H9 (cell line): ENCODE measurements at regions not wholly inside any gene's neighbourhood (a gene's known extent, or its start where the extent isn't known, plus 50 kb on each side); places are given as distances from the start of the nearest gene placed in this dataset.

Experiments
- DNase-seq: peaks from one replicate; pipeline ENCODE4 v3.0.0-alpha.2; 2017
- H2AFZ ChIP-seq: one replicate; pipeline ENCODE4 v1.6.1; 2013; ENCODE audit warnings: mild to moderate bottlenecking, low read length, control low read depth, moderate library complexity
- H2AK5ac ChIP-seq: 2 replicates; pipeline ENCODE4 v1.6.1; 2013; ENCODE audit warnings: low read length, control low read depth, mixed read lengths; ENCODE audit not compliant: insufficient read length
- H2BK120ac ChIP-seq: one replicate; pipeline ENCODE4 v1.6.1; 2013; ENCODE audit warnings: low read depth, mild to moderate bottlenecking, low read length, control low read depth, inconsistent platforms; ENCODE audit not compliant: poor library complexity, severe bottlenecking
- H2BK12ac ChIP-seq: 2 replicates; pipeline ENCODE4 v1.6.1; 2013; ENCODE audit warnings: low read length, control low read depth, mixed read lengths, low read depth; ENCODE audit not compliant: insufficient read length
- H2BK15ac ChIP-seq: 2 replicates; pipeline ENCODE4 v1.6.1; 2013; ENCODE audit warnings: low read depth, low read length, control low read depth
- H2BK20ac ChIP-seq: one replicate; pipeline ENCODE4 v1.6.1; 2013; ENCODE audit warnings: low read depth, mild to moderate bottlenecking, low read length, control low read depth, inconsistent platforms; ENCODE audit not compliant: poor library complexity, severe bottlenecking
- H2BK5ac ChIP-seq: 2 replicates; pipeline ENCODE4 v1.6.1; 2013; ENCODE audit warnings: low read length, control low read depth, mixed read lengths; ENCODE audit not compliant: insufficient read length
- H3K14ac ChIP-seq: 2 replicates; pipeline ENCODE4 v1.6.1; 2013; ENCODE audit warnings: low read length, control low read depth; ENCODE audit not compliant: insufficient read depth
- H3K18ac ChIP-seq: 2 replicates; pipeline ENCODE4 v1.6.1; 2013; ENCODE audit warnings: low read depth, mild to moderate bottlenecking, mixed read lengths, low read length, control low read depth; ENCODE audit not compliant: insufficient read length
- H3K23ac ChIP-seq: 2 replicates; pipeline ENCODE4 v1.6.1; 2013; ENCODE audit warnings: low read length, control low read depth, mixed read lengths, low read depth; ENCODE audit not compliant: insufficient read length
- H3K23me2 ChIP-seq: 2 replicates; pipeline ENCODE4 v1.6.1; 2013; ENCODE audit warnings: low read depth, mild to moderate bottlenecking, mixed read lengths, low read length, control low read depth; ENCODE audit not compliant: insufficient read length, poor library complexity, severe bottlenecking
- H3K27ac ChIP-seq: 2 replicates; pipeline ENCODE4 v1.5.1; 2013; ENCODE audit warnings: low read length, control low read depth, mixed read lengths, low read depth; ENCODE audit not compliant: insufficient read length
- H3K27me3 ChIP-seq: 2 replicates; pipeline ENCODE4 v1.6.1; 2013; ENCODE audit warnings: low read length, control low read depth, inconsistent platforms; ENCODE audit not compliant: insufficient read depth
- H3K4ac ChIP-seq: 2 replicates; pipeline ENCODE4 v1.6.1; 2013; ENCODE audit warnings: low read depth, mild to moderate bottlenecking, control low read depth, inconsistent platforms, low read length, moderate library complexity
- H3K4me1 ChIP-seq: 2 replicates; pipeline ENCODE4 v1.6.1; 2013; ENCODE audit warnings: low read length, control low read depth, inconsistent platforms; ENCODE audit not compliant: insufficient read depth
- H3K4me2 ChIP-seq: 2 replicates; pipeline ENCODE4 v1.6.1; 2013; ENCODE audit warnings: low read length, control low read depth, mixed read lengths; ENCODE audit not compliant: insufficient read length, insufficient read depth
- H3K56ac ChIP-seq: 2 replicates; pipeline ENCODE4 v1.6.1; 2013; ENCODE audit warnings: low read depth, mild to moderate bottlenecking, mixed read lengths, low read length, control low read depth; ENCODE audit not compliant: insufficient read length
- H3K79me1 ChIP-seq: 2 replicates; pipeline ENCODE4 v1.6.1; 2013; ENCODE audit warnings: low read depth, mild to moderate bottlenecking, moderate library complexity, low read length, control low read depth, inconsistent platforms; ENCODE audit not compliant: insufficient read depth, poor library complexity, severe bottlenecking
- H3K79me2 ChIP-seq: 2 replicates; pipeline ENCODE4 v1.6.1; 2013; ENCODE audit warnings: low read length, control low read depth, inconsistent platforms; ENCODE audit not compliant: insufficient read depth
- H3K9ac ChIP-seq: 2 replicates; pipeline ENCODE4 v1.6.1; 2013; ENCODE audit warnings: low read length, control low read depth, mixed read lengths; ENCODE audit not compliant: insufficient read length; ENCODE audit errors: extremely low read depth
- H3K9me3 ChIP-seq: one replicate; pipeline ENCODE4 v1.6.1; 2013; ENCODE audit warnings: low read depth, low read length, inconsistent platforms; ENCODE audit not compliant: control insufficient read depth
- H3T11ph ChIP-seq: one replicate; pipeline ENCODE4 v1.6.1; 2013; ENCODE audit warnings: mild to moderate bottlenecking, low read length, control low read depth, inconsistent platforms
- H4K20me1 ChIP-seq: one replicate; pipeline ENCODE4 v1.6.1; 2013; ENCODE audit not compliant: control insufficient read depth, insufficient read length, insufficient read depth
- H4K5ac ChIP-seq: 2 replicates; pipeline ENCODE4 v1.6.1; 2013; ENCODE audit warnings: low read depth, mild to moderate bottlenecking, mixed read lengths, low read length, control low read depth; ENCODE audit not compliant: insufficient read length
- H4K8ac ChIP-seq: replicated peaks from 2 replicates; pipeline ENCODE4 v1.6.1; 2013; ENCODE audit warnings: low read length, control low read depth, mixed read lengths, low read depth; ENCODE audit not compliant: insufficient read length
- H4K91ac ChIP-seq: 2 replicates; pipeline ENCODE4 v1.6.1; 2013; ENCODE audit warnings: low read depth, mild to moderate bottlenecking, moderate library complexity, mixed read lengths, low read length, control low read depth; ENCODE audit not compliant: insufficient read length
- H3K27ac Mint-ChIP-seq, 3 experiments: 2 replicates in 2 of 3; 3 replicates in 1 of 3; pipeline ENCODE4 v1.8.0; 2020 to 2021; ENCODE audit warnings: mixed read lengths in 3 of 3, mild to moderate bottlenecking in 1 of 3, moderate library complexity in 1 of 3
- H3K27me3 Mint-ChIP-seq: 2 replicates; pipeline ENCODE4 v1.8.0; 2021; ENCODE audit warnings: low read depth, mild to moderate bottlenecking, moderate library complexity, mixed read lengths
- H3K36me3 Mint-ChIP-seq, 3 experiments: 2 replicates in 2 of 3; 3 replicates in 1 of 3; pipeline ENCODE4 v1.8.0; 2020 to 2021; ENCODE audit warnings: low read depth in 3 of 3, mixed read lengths in 3 of 3; ENCODE audit not compliant: insufficient read depth in 1 of 3
- H3K4me1 Mint-ChIP-seq, 2 experiments: 2 replicates each; pipeline ENCODE4 v1.8.0; 2020; ENCODE audit warnings: mixed read lengths in 2 of 2
- H3K4me3 Mint-ChIP-seq, 2 experiments: 2 replicates in 1 of 2; 3 replicates in 1 of 2; pipeline ENCODE4 v1.8.0; 2020 to 2021; ENCODE audit warnings: mild to moderate bottlenecking in 2 of 2, mixed read lengths in 2 of 2, moderate library complexity in 1 of 2
- H3K9me3 Mint-ChIP-seq, 2 experiments: 2 replicates in 1 of 2; 3 replicates in 1 of 2; pipeline ENCODE4 v1.8.0; 2020; ENCODE audit warnings: mild to moderate bottlenecking in 2 of 2, mixed read lengths in 2 of 2, moderate library complexity in 1 of 2
- WGBS: extraction: QIAGEN DNeasy Blood & Tissue Kit; methylation state at CpG from one replicate; pipeline ENCODE4 v1.1.7; 2013; ENCODE audit warnings: missing lambda C conversion rate, low lambda C conversion rate, mixed read lengths; ENCODE audit not compliant: insufficient read length; ENCODE audit errors: extremely low coverage; 5-methylcytosine and 5-hydroxymethylcytosine counted together
- TF ChIP-seq, protein P1 (sequence below): fragments of 200-600 bp; sonication (generic); conservative IDR thresholded peaks from 3 replicates; pipeline ENCODE4 v1.8.0; 2021; ENCODE audit warnings: antibody characterized with exemption, mild to moderate bottlenecking

DNA sequence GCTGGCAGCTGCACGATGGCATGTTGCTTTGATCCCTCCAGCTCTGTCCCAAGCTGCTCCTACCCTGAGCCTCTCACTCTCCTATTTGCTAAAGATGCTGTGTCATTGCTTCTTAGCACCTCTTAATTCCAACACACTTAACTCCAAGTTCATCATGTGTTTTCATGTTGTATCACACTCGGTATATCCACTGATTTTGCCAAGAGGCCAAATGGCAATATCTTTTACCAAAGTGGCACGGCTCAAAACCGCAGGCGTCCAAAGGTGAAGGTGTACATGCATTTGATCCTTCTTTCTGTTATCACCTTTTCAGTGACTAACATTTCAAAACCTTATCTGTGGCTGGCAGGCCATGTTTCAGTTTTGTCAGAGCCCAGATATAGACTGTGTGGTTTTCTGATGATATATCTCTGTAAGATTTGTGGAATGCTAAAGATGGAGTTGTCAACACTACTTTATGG is 217.0 kb downstream of the TBX18 start:
- H3K18ac ChIP-seq = no peak overlapping the region
- H3K23me2 ChIP-seq = no peaks in the 10 kb centered on the region
- no peaks in the 10 kb centered on the region for H3K79me1 ChIP-seq
- peaks cover 2% of the 10 kb centered on the region for H3K27me3 Mint-ChIP-seq
- no peak overlapping the region for H3K4me3 Mint-ChIP-seq
- H3K14ac ChIP-seq = no peak overlapping the region
- H3K4me1 Mint-ChIP-seq = no peaks in the 10 kb centered on the region
- H4K20me1 ChIP-seq = no peaks in the 10 kb centered on the region
- no peaks in the 10 kb centered on the region for H3K79me2 ChIP-seq
- H3K27ac Mint-ChIP-seq = no peak overlapping the region
- H3T11ph ChIP-seq = no peak overlapping the region
- H3K4me2 ChIP-seq = no peak overlapping the region
- H3K4me1 ChIP-seq = no peaks in the 10 kb centered on the region
- no peaks in the 10 kb centered on the region for H3K9me3 ChIP-seq
- H4K5ac ChIP-seq = no peak overlapping the region
- no peak overlapping the region for H2AFZ ChIP-seq
- H2BK120ac ChIP-seq = no peak overlapping the region
- H3K9ac ChIP-seq = no peak overlapping the region
- H2BK20ac ChIP-seq = no peak overlapping the region
- H3K27ac ChIP-seq = no peak overlapping the region
- no peak overlapping the region for H3K4ac ChIP-seq
- H3K27me3 ChIP-seq = no peaks in the 10 kb centered on the region
- H3K9me3 Mint-ChIP-seq = peaks cover 4 to 8% of the 10 kb centered on the region in 2 experiments; a peak in 4 of 5 replicates
- H2BK5ac ChIP-seq = no peak overlapping the region
- H2BK12ac ChIP-seq = no peak overlapping the region
- peaks cover 0 to 3% (median 0%) of the 10 kb centered on the region in 3 experiments; a peak in 3 of 7 replicates for H3K36me3 Mint-ChIP-seq
- no peak for DNase-seq
- no peak overlapping the region for H3K56ac ChIP-seq
- TF ChIP-seq, protein P1, sequence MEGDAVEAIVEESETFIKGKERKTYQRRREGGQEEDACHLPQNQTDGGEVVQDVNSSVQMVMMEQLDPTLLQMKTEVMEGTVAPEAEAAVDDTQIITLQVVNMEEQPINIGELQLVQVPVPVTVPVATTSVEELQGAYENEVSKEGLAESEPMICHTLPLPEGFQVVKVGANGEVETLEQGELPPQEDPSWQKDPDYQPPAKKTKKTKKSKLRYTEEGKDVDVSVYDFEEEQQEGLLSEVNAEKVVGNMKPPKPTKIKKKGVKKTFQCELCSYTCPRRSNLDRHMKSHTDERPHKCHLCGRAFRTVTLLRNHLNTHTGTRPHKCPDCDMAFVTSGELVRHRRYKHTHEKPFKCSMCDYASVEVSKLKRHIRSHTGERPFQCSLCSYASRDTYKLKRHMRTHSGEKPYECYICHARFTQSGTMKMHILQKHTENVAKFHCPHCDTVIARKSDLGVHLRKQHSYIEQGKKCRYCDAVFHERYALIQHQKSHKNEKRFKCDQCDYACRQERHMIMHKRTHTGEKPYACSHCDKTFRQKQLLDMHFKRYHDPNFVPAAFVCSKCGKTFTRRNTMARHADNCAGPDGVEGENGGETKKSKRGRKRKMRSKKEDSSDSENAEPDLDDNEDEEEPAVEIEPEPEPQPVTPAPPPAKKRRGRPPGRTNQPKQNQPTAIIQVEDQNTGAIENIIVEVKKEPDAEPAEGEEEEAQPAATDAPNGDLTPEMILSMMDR = no peak
- H4K91ac ChIP-seq = no peak overlapping the region
- WGBS = no CpG with 5 or more reads among the region's 5 CpGs
- no peak overlapping the region for H3K23ac ChIP-seq
- H4K8ac ChIP-seq = no peak overlapping the region
- no peak overlapping the region for H2AK5ac ChIP-seq
- H2BK15ac ChIP-seq = no peak overlapping the region
